Endothelial cell of umbilical vein (primary cell): ENCODE measurements at regions not wholly inside any gene's neighbourhood (a gene's known extent, or its start where the extent isn't known, plus 50 kb on each side); places are given as distances from the start of the nearest gene placed in this dataset.

Experiments
- BruUV-seq: library from RNA; stranded (reverse); fragments of 400-500 nt; replicated peaks from 2 replicates; lab custom pipeline; 2021; lab: Mats Ljungman, UMichigan
- CTCF ChIA-PET: fragments of 300-600, 350-600 bp; sonication (Branson Sonifier 250); formaldehyde crosslinking; loops from one replicate; lab custom pipeline; 2021; ENCODE audit warnings: antibody characterized with exemption, inconsistent platforms; lab: Charles Lee
- POLR2A ChIA-PET: fragments of 300-600, 350-600 bp; sonication (Branson Sonifier 250); formaldehyde crosslinking; loops from one replicate; lab custom pipeline; 2021; ENCODE audit warnings: antibody characterized with exemption, inconsistent platforms; lab: Charles Lee
- DNase-seq: peaks from one replicate; pipeline ENCODE4 v3.0.0-alpha.2; 2011; ENCODE audit warnings: low read depth, low spot score
- FAIRE-seq: peaks from 2 replicates; lab custom pipeline; 2011; peaks lifted over from hg19 to GRCh38; lab: Jason Lieb, UNC
- H2AFZ ChIP-seq: 2 replicates; pipeline ENCODE4 v1.6.0; 2012; ENCODE audit warnings: low read depth, low read length, control low read depth, inconsistent platforms
- H3K27ac ChIP-seq: 2 replicates; pipeline ENCODE4 v1.5.1; 2011; ENCODE audit warnings: low read depth, mild to moderate bottlenecking, control low read depth, low read length, moderate library complexity; ENCODE audit not compliant: insufficient read depth
- H3K27me3 ChIP-seq, 2 experiments: 2 replicates each; pipeline versions ENCODE4 v1.6.0 to v1.6.1; 2011; ENCODE audit warnings: low read length in 2 of 2, mixed read lengths in 1 of 2; ENCODE audit not compliant: control insufficient read depth in 2 of 2, insufficient read depth in 2 of 2
- H3K36me3 ChIP-seq, 2 experiments: 2 replicates in 1 of 2; 3 replicates in 1 of 2; pipeline ENCODE4 v1.5.1; 2011; ENCODE audit warnings: low read length in 2 of 2, mild to moderate bottlenecking in 1 of 2, moderate library complexity in 1 of 2; ENCODE audit not compliant: control insufficient read depth in 2 of 2, insufficient read depth in 2 of 2; ENCODE audit errors: extremely low read depth in 1 of 2
- H3K4me1 ChIP-seq: 3 replicates; pipeline ENCODE4 v1.5.1; 2011; ENCODE audit warnings: mild to moderate bottlenecking, low read length; ENCODE audit not compliant: control insufficient read depth, insufficient read depth; ENCODE audit errors: extremely low read depth
- H3K4me2 ChIP-seq: 2 replicates; pipeline ENCODE4 v1.6.1; 2011; ENCODE audit warnings: low read length, control low read depth, mixed read lengths; ENCODE audit not compliant: insufficient read depth
- H3K4me3 ChIP-seq, 3 experiments: fragments of 200-600 bp in 1 of 3; sonication (generic), shearing (Covaris generic) in 1 of 3; replicated peaks in 1 of 3; 2 replicates each; pipeline ENCODE4 v1.5.1; 2011 to 2016; ENCODE audit warnings: control low read depth in 3 of 3, low read length in 3 of 3, mild to moderate bottlenecking in 2 of 3, inconsistent platforms in 1 of 3, low read depth in 1 of 3, moderate library complexity in 1 of 3; ENCODE audit not compliant: insufficient read depth in 1 of 3
- H3K79me2 ChIP-seq: 2 replicates; pipeline ENCODE4 v1.6.0; 2012; ENCODE audit warnings: low read length, inconsistent platforms; ENCODE audit not compliant: control insufficient read depth, insufficient read depth
- H3K9ac ChIP-seq: replicated peaks from 2 replicates; pipeline ENCODE3; 2011; ENCODE audit warnings: low read length, control low read depth; ENCODE audit not compliant: insufficient read depth; ENCODE audit errors: extremely low read depth
- H3K9me1 ChIP-seq: replicated peaks from 3 replicates; pipeline ENCODE4 v1.6.0; 2011; ENCODE audit warnings: mild to moderate bottlenecking, low read length; ENCODE audit not compliant: control insufficient read depth, insufficient read depth; ENCODE audit errors: extremely low read depth
- H3K9me3 ChIP-seq: replicated peaks from 2 replicates; pipeline ENCODE4 v1.5.1; 2012; ENCODE audit warnings: low read length, inconsistent platforms; ENCODE audit not compliant: control insufficient read depth, insufficient read depth
- H4K20me1 ChIP-seq: replicated peaks from 2 replicates; pipeline ENCODE3; 2011; ENCODE audit warnings: mild to moderate bottlenecking, low read length; ENCODE audit not compliant: control insufficient read depth, insufficient read depth; ENCODE audit errors: extremely low read depth
- CTCF ChIP-seq, 2 donors: IDR thresholded peaks; 1 replicate in 1 of 2; 2 replicates in 1 of 2; pipeline ENCODE4 v1.5.1; 2011; ENCODE audit warnings: low read length in 2 of 2, mild to moderate bottlenecking in 2 of 2, moderate library complexity in 2 of 2, control low read depth in 1 of 2, inconsistent platforms in 1 of 2, low read depth in 1 of 2; ENCODE audit not compliant: insufficient read depth in 1 of 2; ENCODE audit errors: extremely low read depth in 1 of 2
- EZH2 ChIP-seq: IDR thresholded peaks from 2 replicates; pipeline ENCODE4 v1.6.1; 2012; ENCODE audit warnings: borderline replicate concordance, low read depth, mild to moderate bottlenecking, moderate library complexity, low read length, inconsistent platforms; ENCODE audit not compliant: severe bottlenecking
- FOS ChIP-seq: IDR thresholded peaks from 2 replicates; pipeline ENCODE4 v1.6.1; 2011; ENCODE audit warnings: mild to moderate bottlenecking, low read length, moderate library complexity, borderline replicate concordance; ENCODE audit not compliant: insufficient read depth
- GATA2 ChIP-seq: IDR thresholded peaks from 2 replicates; pipeline ENCODE4 v1.7.0; 2011; ENCODE audit warnings: low read depth, mild to moderate bottlenecking, moderate library complexity, mixed read lengths, low read length; ENCODE audit not compliant: insufficient read length, insufficient read depth
- JUN ChIP-seq: IDR thresholded peaks from 2 replicates; pipeline ENCODE4 v1.6.1; 2011; ENCODE audit warnings: borderline replicate concordance, low read depth; ENCODE audit not compliant: insufficient read length, insufficient read depth
- MAX ChIP-seq: IDR thresholded peaks from 2 replicates; pipeline ENCODE4 v1.6.1; 2011; ENCODE audit not compliant: insufficient read depth, insufficient read length
- MYC ChIP-seq: IDR thresholded peaks from one replicate; pipeline ENCODE4 v1.6.1; 2011; ENCODE audit warnings: mild to moderate bottlenecking, low read depth, low read length
- POLR2A ChIP-seq: IDR thresholded peaks from 2 replicates; pipeline ENCODE4 v1.6.1; 2012; ENCODE audit warnings: low read depth, mild to moderate bottlenecking, control low read depth, low read length
- POLR2AphosphoS5 ChIP-seq: IDR thresholded peaks from 2 replicates; pipeline ENCODE4 v1.6.1; 2012; ENCODE audit warnings: low read depth, mild to moderate bottlenecking, control low read depth, low read length, moderate library complexity; ENCODE audit not compliant: insufficient read depth
- dilution Hi-C: fragments of 300-500 bp; cut with MboI; formaldehyde crosslinking; loops from one replicate; pipeline ENCODE4 v1.15.0; 2019; ENCODE audit warnings: low sequenced_read_pairs; ENCODE audit not compliant: extremely low pct_ligation_motif_present
- intact Hi-C: fragments of 100-400 bp; cut with micrococcal nuclease; formaldehyde crosslinking; loops from one replicate; pipeline ENCODE4 v1.10.0; 2022

- CTCF ChIA-PET: no interaction called here
- Histone ChIP-seq H3K27me3 (no peaks in the 10 kb centered on the region), H3K36me3 (no peaks in the 10 kb centered on the region), H4K20me1 (no peaks in the 10 kb centered on the region), H3K9ac (no peak overlapping the region), H3K9me3 (peaks cover 2% of the 10 kb centered on the region), H3K4me1 (no peaks in the 10 kb centered on the region), H3K79me2 (no peaks in the 10 kb centered on the region), H3K4me3 (no peak overlapping the region), H2AFZ (no peak overlapping the region), H3K4me2 (no peak overlapping the region), H3K27ac (no peak overlapping the region), H3K9me1 (no peaks in the 10 kb centered on the region)
- dilution Hi-C loops: no loop called here
- no peak for DNase-seq
- TF ChIP-seq GATA2 (no peak), EZH2 (no peak), FOS (no peak), POLR2A (no peak)
- POLR2A ChIA-PET: no interaction called here
- intact Hi-C loops: loop anchor here (10.0 kb wide), 1 partner anchor 53 kb away; no protein-coding TSS in a partner anchor
- no TSS peak for BruUV-seq
- no peak for FAIRE-seq
Measured at GRCh38 chr18:14922031-14922430, 174.1 kb downstream of the ANKRD30B start.

DNA sequence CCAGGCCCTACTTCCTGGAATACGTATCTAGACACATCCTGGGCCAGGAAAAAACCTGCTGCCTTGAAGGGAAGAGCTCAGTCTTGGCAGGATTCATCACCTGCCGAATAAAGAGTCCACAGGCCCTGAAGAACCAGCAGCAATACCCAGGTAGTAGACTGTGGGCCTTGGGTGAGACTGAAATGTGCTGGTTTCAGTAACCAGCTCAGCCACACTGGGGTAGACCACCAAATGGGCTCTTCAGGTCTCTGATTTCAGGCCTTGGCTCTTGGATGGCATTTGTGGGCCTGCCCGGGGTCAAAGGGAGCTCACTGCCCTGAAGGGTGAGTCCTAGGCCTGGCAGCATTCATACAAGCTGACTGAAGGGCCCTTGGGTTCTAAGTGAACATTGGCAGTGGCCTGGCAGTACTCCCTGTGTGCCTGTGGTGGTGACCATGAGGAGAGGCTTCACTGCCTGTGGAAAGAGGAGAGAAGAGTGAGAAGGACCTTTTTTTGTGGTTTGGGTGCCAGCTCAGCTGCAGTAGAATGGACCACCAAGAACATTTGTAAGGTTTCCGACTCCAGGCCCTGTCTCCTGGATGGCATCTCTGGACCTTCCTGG lies 175.1 kb downstream of the ANKRD30B start:
- BruUV-seq: no TSS peak
- Histone ChIP-seq H3K79me2 (no peaks in the 10 kb centered on the region), H3K9ac (no peak overlapping the region), H3K27me3 (no peaks in the 10 kb centered on the region), H3K4me2 (no peak overlapping the region), H3K9me3 (peaks cover 2% of the 10 kb centered on the region), H3K27ac (no peak overlapping the region), H4K20me1 (no peaks in the 10 kb centered on the region), H3K4me1 (no peaks in the 10 kb centered on the region), H3K9me1 (no peaks in the 10 kb centered on the region), H2AFZ (no peak overlapping the region), H3K4me3 (no peak overlapping the region), H3K36me3 (no peaks in the 10 kb centered on the region)
- CTCF ChIA-PET: no interaction called here
- intact Hi-C loops (loop anchor here (10.0 kb wide), 1 partner anchor 52 kb away; no protein-coding TSS in a partner anchor), dilution Hi-C loops (no loop called here)
- no peak for TF ChIP-seq JUN
- TF ChIP-seq POLR2AphosphoS5: no peak
- TF ChIP-seq MYC: no peak
- TF ChIP-seq MAX: no peak
- no peak for TF ChIP-seq FOS
- no peak for TF ChIP-seq POLR2A
- TF ChIP-seq CTCF (IDR thresholded peaks at IDR 0.05; ENCODE audit: extremely low read depth in 1 of 2, insufficient read depth in 1 of 2, low read depth in 1 of 2, low read length in 2 of 2): no peak
- no peak for TF ChIP-seq GATA2
- no peak for TF ChIP-seq EZH2
- no peak for DNase-seq
- POLR2A ChIA-PET: no interaction called here
- FAIRE-seq: no peak
